Right lobe of liver (tissue), 4 donors: ENCODE measurements at regions not wholly inside any gene's neighbourhood (a gene's known extent, or its start where the extent isn't known, plus 50 kb on each side); places are given as distances from the start of the nearest gene placed in this dataset.

Experiments
- CTCF ChIP-seq, 4 donors: fragments of 200-600 bp in 3 of 4; fragments of 450-650 bp in 1 of 4; IDR thresholded peaks; one replicate each; pipeline versions ENCODE4 v1.5.1 to v1.8.0; 2016 to 2022; ENCODE audit warnings: antibody characterized with exemption in 4 of 4, mild to moderate bottlenecking in 2 of 4
- POLR2A ChIP-seq: fragments of 450-650 bp; IDR thresholded peaks from one replicate; pipeline ENCODE4 v1.6.1; 2017; ENCODE audit warnings: antibody characterized with exemption, mild to moderate bottlenecking
- donor health status: DM: no; HTN: no; CAD: no.
- donor health status: DM: no; HTN: no; CAD: no.
- donor health status: DM: no; HTN: yes; CAD: no.

DNA sequence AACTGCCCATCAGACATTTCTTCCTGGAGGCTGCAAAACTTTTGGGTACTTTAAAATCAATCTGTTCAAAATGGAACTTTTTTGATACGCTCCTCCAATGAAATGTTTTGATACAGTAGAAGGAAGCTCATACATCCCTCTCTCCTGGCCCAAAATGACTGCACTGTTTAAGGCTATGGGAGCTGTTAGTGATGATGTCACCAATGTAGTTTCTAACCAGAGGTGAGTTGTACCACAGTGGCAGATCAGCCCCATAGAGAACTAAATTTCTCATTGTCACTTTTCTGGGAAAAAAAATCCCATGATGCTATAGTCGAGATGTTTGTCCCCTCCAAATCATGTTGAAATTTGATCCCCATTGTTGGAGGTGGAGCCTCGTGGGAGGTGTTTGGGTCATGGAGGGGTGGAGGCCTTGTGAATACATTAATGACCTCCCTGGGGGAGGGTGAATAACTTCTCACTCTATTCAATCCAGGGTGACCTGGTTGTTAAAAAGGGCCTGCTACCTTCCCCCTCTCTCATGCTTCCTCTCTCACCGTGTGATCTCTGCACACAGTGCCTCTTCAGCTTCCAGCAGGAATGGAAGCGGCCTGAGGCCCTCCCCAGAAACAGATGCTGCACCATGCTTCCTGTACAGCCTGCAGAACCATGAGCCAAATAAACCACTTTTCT is 117.4 kb upstream of the NPAS2 start:
- TF ChIP-seq CTCF (IDR thresholded peaks at IDR 0.05) (no peak), POLR2A (no peak)
